GM21381 (cell line): ENCODE measurements at regions not wholly inside any gene's neighbourhood (a gene's known extent, or its start where the extent isn't known, plus 50 kb on each side); places are given as distances from the start of the nearest gene placed in this dataset.
"Not testable (repeated sequence)": the region's sequence is repeated elsewhere in the genome, so short reads cannot be mapped to it uniquely, and the experiment has no call there.

Experiments
- ATAC-seq: cut with Tn5 transposase; IDR thresholded peaks from one replicate; pipeline ENCODE4 v1.9.1; 2021; ENCODE audit warnings: mild to moderate bottlenecking, moderate library complexity; ENCODE audit not compliant: unreplicated experiment

DNA sequence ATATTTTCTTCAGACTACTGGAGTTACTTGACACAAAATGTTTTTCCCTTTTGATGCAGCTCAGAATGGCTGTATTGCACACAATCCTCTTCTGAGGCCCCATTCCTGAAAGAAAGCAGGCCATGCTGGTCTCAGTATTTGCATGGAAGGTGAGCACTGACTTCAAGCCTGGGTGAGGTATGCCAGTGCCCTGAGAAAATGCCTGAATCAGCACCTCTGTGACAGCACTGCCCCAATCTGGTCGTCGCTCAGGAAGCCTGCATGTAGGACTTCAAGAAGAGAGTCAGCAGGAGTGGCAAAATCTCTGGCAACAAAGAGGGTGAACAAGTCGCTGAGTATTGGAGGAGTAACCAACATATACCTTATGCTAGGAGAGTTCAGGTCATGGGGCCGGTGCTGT lies 425.2 kb upstream of the PIK3R1 start:
- ATAC-seq: no peak

DNA sequence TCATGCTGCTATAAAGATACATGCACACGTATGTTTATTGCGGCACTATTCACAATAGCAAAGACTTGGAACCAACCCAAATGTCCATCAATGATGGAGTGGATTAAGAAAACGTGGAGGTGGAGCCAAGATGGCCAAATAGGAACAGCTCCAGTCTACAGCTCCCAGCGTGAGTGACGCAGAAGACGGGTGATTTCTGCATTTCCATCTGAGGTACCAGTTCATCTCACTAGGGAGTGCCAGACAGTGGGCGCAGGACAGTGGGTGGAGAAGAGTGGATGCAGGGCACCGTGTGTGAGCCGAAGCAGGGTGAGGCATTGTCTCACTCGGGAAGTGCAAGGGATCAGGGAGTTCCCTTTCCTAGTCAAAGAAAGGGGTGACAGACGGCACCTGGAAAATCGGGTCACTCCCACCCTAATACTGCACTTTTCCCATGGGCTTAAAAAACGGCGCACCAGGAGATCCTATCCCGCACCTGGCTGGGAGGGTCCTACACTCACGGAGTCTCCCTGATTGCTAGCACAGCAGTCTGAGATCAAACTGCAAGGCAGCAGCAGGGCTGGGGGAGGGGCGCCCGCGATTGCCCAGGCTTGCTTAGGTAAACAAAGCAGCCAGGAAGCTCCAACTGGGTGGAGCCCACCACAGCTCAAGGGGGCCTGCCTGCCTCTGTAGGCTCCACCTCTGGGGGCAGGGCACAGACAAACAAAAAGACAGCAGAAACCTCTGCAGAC lies 435.5 kb upstream of the PIK3R1 start:
- ATAC-seq: not testable (repeated sequence)

DNA sequence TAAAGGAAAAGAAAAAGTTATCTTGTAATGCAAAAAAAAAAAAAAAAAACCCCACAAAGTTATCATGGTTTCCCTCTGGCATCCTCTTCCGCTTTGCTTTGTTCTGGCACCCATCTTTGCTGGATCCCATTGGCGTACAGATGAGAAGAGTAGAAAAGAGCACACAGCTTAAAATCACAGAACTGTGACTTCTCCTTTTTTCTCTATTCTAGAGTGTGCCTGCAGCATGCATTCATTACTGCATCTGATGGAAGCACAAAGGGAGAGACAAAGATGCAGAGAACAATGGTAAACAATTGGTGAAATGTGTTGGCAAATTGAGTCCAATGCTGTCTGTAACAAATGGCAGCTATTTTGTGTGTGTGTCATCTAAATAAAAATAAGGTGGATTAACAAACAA lies 440.8 kb upstream of the PIK3R1 start:
- no peak for ATAC-seq

DNA sequence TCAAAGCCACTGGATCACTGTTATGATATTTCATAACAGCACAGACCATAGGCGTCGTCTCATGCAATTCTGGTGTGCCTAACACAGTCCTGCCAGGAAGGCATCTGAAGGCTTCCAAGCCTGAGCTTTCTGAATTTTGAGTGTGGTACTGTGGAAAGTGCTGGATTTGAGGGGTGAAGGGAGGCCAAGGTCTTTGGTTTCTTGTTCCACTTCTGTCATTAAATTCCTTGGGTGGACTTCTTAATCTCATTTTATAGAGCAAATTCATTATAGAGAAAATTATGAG lies 441.3 kb upstream of the PIK3R1 start:
- ATAC-seq: no peak

DNA sequence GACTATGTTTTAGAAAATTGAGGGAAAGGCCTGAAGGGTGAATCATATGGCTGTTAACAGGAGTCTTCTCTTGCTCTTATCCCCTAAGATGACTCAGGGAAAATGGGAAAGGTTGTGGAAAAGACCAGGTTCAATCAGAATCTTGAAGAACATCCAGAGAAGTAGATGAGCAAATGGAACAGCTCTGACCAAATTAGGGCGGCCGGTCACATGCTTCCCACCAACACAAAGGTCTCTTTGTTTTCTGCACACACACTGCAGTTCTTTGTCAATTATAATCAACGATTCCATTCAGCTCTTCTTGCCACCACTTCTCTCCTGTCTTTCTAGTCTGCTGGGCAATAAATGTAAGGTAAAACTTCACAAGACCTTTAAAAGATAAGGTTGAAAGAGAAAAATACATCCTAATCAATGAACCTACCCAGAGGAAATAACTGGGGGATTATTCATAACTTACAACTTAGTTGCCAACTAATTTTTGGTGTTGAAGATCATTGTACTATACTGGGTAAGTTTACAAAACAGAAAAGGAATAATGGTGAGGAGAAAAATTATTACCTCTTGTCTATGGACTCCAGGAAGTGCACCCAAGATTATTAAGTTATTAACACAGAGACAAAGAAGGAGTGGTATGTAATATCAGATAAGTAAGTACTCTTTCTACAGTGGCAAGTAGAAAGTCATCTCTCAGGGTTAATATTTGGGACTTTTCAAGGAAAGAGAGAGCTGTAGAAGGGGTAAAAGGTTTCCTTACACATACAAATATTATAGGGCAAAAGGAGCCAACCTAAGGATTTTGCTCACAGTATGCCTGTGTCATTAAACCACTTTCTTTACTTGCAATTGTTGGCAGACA lies 441.9 kb upstream of the PIK3R1 start:
- ATAC-seq: no peak

DNA sequence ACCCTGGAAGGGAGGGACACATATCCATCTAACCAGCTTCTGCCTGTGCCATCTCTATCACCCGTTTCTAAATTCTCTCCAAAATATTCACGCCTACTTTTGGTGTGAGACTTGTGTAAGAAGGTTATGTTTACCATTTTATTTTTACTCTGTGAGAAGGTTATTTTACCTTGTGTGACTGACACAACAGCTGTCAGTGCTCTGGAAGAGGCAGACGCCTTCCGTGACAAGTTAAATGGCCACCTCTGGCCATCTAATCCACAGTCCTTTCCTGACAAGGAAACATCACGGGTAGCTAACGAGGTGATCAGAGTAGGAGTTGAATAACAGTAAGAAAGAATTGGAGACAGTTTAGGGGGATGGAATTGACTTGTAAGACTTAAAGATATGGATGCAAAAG lies 443.8 kb upstream of the PIK3R1 start:
- no peak for ATAC-seq

DNA sequence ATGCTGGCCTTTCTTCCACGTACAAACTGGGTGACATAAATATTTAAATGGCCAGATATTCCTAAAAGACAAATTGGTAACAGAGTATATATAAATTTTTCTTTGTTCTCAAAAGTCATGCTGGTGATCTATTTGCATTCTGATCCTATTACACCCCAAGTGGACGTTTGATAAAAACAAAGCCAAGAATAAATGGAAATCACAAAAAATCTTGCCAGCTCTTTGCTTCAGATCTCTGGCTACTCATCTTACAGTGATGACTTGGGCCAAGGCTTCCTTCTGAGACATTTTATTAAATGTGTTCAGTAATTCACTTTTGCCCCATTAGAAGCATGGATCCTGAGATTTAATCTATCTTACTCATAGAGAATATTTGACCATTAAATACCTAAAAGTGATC lies 444.3 kb upstream of the PIK3R1 start:
- no peak for ATAC-seq

DNA sequence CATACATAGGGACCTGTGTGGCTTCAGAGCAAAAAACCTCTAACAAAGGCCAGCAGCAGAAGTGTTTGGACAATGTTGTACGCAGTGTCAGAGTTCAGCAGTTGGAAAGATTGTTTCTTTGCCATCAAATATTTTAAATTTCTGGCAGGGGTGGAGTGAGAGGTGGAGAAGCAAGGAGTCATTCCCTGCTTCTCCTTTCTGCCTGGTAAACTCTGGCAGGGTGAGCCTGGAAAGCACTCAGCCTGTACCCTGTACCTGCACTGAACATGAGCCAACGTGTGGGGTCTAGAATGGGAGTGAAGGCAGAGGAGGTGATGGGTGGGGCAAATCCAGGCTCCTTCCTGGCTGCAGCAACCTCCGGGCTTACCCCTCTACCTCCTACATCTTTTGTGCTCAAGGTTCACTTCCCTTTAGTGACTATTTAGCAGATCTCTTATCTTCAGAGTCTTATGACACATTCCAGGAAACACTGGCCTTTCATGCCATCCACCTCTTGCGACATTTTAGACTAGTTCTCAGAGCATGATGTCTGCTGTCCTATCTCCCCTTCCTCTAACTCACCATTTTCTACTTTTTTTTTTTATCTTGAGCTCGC lies 445.0 kb upstream of the PIK3R1 start:
- ATAC-seq: no peak

DNA sequence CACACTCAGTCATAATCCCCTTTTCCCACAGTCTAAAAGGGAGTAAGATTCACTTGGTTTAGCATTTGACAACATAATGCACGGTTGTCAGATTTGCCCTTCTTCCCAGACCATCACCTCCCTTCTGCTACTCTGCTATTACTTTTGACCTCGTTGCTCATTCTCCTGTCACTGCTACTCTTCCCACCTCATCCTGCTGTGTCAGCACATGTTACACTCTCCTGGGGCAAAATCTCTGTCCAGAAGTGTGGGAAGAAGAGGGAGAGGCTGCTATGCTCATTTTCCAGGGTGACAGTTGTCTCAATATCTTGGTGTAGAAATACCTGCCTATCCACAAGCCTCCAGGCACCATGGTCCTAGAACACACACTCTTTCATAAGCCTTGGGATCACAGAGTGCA lies 449.9 kb upstream of the PIK3R1 start:
- ATAC-seq: no peak

DNA sequence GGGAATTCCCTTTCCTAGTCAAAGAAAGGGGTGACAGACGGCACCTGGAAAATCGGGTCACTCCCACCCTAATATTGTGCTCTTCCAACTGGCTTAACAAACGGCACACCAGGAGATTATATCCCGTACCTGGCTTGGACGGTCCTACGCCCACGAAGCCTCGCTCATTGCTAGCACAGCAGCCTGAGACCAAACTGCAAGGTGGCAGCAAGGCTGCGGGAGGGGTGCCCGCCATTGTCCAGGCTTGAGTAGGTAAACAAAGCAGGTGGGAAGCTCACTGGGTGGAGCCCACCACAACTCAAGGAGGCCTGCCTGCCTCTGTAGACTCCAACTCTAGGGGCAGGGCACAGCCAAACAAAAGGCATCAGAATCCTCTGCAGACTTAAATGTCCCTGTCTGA lies 457.8 kb upstream of the PIK3R1 start:
- ATAC-seq: not testable (repeated sequence)

DNA sequence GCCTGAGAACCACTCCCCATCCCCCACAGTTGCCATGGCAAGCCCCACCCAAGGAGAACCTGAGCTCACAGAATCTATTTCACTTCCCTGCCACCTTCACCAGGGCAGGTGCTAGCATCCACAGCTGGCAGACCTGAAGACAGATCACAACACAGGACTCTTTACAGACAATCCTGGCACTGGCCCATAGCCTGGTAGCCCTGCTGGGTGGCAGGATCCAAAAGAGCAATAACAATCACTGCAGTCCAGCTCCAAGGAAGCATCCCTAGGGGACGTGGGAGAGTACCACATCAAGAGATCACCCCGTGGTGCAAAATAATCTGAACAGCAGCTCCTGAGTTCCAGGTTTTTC lies 463.2 kb upstream of the PIK3R1 start:
- ATAC-seq: no peak

DNA sequence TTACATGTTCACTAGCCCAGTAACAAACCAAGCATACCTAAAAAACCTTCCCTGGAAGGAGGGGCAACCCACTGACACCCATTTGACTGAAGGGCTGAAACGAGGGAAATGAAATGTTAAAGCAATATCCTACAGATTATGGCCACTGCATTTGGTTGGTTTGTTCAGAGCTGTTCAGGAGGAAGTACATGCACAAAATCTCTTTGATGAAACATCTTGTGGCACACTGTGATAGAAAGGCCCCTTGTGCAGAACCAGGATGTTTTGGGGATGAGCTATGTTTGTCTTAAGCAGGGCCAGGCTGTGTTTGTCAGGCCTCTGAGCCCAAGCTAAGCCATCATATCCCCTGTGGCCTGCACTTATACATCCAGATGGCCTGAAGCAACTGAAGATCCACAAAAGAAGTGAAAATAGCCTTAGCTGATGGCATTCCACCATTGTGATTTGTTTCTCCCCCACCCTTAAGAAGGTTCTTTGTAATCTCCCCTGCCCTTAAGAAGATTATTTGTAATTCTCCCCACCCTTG lies 467.3 kb upstream of the PIK3R1 start:
- ATAC-seq: no peak

DNA sequence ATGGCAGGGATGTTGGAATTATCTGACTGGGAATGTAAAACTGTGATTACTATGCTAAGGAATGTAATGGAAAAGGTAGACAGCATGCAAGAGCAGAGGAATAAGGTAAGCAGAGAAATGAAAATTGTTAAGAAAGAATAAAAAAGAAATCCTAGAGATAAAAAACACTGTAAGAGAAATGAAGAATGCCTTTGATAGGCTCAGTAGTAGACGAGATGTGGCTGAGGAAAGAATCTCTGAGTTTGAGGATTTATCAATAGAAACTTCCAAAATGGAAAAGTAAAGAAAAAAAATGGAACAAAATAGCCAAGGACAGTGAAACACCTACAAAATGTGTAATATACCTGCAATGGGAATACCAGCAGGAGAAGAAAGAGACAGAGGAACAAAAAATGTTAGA lies 468.5 kb upstream of the PIK3R1 start:
- no peak for ATAC-seq

DNA sequence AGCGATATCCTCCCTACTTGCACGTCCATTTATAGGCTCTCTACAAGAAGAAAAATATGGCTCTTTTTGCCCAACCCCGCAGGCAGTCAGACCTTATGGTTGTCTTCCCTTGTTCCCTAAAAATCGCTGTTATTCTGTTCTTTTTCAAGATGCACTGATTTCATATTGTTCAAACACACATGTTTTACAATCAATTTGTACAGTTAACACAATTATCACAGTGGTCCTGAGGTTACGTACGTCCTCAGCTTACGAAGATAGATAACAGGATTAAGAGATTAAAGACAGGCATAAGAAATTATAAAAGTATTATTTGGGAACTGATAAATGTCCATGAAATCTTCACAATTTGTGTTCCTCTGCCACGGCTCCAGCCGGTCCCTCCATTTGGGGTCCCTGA lies 468.9 kb upstream of the PIK3R1 start:
- ATAC-seq: not testable (repeated sequence)

DNA sequence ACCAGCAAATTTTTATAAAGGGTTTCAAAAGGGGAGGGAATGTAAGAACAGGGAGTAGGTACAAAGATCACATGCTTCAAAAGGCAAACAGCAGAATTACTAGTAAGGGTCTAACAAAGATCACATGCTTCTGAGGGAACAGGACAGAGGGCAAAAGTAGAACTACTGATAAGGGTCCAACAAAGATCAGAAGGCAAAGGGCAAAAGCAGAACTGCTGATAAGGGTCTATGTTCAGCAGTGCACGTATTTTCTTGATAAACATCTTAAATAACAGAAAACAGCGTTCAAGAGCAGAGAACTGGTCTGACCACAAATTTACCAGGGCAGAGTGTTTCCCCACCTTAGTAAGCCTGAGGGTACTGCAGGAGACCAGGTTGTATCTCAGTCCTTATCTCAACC lies 469.5 kb upstream of the PIK3R1 start:
- ATAC-seq: no peak

DNA sequence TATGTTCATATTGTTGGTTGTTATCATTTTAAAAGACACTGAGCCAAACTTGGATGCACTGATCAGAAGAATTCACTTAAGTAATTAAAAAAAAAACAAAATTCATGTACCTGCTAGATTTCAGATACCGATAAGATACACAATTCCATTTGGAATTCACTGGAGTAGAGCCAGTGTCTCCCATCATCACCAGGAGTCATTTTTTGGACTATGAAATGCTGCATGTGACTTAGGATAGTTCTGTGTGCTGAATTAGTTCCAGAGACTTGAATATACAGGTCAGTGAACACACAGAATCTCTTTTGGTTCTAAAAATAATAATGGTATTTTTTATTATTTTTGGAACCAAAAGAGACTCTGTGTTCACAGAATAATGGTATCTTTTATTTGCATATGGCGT lies 482.6 kb upstream of the PIK3R1 start:
- no peak for ATAC-seq

DNA sequence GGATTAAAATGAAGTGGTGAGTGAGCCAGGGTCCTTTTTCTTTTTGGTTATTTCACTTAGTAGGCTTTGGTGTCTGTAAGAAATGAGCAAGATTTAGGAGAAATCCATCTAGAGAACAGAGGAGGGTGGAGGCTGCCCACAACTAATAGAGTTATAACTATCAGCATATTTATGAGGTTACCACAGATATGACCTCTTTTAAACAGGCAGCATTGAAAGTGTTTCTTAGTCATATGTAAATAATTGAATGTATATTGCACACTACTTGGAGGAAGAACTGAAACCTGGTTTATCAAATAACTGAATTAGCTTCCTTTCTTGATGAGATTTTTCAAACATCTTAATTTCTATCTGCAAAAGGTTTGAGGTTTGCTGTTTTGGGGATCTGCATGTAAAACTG lies 483.1 kb upstream of the PIK3R1 start:
- ATAC-seq: no peak

DNA sequence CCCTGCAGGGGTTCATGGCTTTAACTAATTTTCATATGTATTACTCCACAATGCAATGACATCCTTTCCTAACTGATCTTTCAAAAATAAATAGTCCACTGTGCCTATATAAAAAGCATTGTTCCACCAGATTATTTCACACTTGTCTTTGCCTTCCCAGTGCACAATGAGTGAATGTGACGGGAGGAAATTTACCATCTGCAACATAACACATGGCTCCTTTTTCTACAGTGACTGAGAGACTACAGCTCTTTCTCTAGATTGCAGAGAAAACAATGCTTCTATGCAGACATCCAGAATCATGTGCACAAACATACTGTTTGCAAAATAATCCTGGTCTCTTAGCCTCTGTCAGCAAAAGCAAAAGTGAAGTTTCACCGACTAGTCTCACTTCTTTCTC lies 483.7 kb upstream of the PIK3R1 start:
- ATAC-seq: no peak

DNA sequence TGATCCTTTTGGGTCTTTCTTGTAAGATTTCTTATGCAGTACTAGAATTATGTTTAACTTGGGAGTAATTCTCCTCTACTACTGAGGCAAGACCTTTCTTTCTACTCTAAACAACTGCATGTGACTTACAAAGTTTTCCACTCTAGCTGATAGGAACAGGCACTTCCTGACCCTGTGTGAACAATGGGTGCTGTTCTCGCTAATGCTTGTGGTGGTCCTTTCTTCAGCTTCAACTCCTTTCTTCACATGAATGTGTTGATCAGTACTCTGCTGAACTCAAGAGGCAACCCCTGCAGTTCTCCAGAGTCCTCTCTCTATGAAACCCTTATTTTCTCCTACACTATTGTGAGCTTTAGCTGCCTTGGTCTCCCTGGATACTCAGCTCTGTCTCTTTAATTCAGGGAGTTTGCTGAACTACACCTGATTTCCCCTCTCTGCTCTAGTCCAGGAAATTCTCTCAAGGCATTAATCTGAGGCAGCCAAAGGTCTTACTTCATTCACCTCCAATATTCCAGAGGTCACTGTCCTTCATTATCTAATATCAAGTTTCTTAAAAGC lies 484.6 kb upstream of the PIK3R1 start:
- ATAC-seq: no peak

DNA sequence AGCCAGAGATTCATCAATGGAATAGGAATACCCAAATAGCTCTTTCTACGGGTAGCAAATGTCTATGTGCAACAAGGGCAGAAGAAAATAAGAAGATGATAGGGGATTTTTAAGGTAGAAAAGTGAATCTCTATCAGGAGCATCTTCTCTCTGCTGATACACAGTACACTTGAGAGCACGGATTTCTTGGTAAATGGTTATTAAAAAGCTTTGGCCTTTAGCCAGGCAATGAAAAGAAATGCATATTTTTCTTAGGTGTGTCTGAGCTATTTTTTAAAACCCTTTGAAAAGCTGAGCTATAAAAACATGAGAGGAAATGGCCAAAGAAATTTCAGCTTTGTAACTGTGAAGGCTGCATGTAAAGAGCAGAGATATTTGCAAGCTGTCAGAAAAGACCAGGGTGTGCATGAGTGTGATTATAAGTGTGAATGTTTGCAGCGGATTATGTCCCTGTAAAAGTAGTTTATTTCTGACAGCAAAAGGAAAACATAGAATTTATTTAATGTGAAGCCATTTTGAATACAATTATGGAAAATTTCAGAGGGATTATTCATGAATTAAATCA lies 487.1 kb upstream of the PIK3R1 start:
- ATAC-seq: no peak

DNA sequence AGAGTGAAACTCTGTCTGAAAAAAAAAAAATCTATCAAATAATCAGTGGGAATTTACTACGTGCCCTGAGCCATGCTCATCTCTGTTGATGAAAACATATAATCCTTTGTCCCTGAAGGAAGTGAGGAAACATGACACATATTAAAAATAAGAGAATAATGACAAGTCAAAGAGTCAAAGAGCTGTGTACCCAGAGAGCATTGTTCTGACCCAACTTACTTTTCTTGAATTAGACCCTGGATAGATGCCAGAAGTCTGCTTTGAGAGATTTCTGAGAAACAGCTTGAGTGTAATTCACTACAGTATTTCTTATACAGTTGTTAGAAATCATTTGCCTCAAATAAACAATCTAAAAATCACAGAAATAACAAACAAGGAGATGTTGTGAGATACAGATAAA lies 490.0 kb upstream of the PIK3R1 start:
- no peak for ATAC-seq
